Fibroblast of peridontal ligament (primary cell): ENCODE measurements at regions not wholly inside any gene's neighbourhood (a gene's known extent, or its start where the extent isn't known, plus 50 kb on each side); places are given as distances from the start of the nearest gene placed in this dataset.

ENCODE experiments used
- DNase-seq: peaks from one replicate; pipeline ENCODE4 v3.0.0-alpha.2; 2010; ENCODE audit errors: extremely low read depth

- no peak for DNase-seq
These were observed 169.0 kb upstream of the IRX6 start for GRCh38 chr16:55154956-55155355.

GRCh38 chr16:55155815-55156214, 168.2 kb upstream of the IRX6 start:
- no peak for DNase-seq

GRCh38 chr16:55169780-55170179, 154.2 kb upstream of the IRX6 start:
- DNase-seq, result no peak

- no peak for DNase-seq
These were observed 152.8 kb upstream of the IRX6 start for GRCh38 chr16:55171241-55171640.

- no peak for DNase-seq
These were observed 148.6 kb upstream of the IRX6 start for GRCh38 chr16:55175389-55175788.

GRCh38 chr16:55176901-55177300, 147.1 kb upstream of the IRX6 start:
- DNase-seq, result no peak

- no peak for DNase-seq
These were observed 144.6 kb upstream of the IRX6 start for GRCh38 chr16:55179411-55179810.

GRCh38 chr16:55179852-55180585, 144.0 kb upstream of the IRX6 start:
- DNase-seq, result no peak

GRCh38 chr16:55184052-55184451, 140.0 kb upstream of the IRX6 start:
- DNase-seq, result no peak

GRCh38 chr16:55184619-55185018, 139.4 kb upstream of the IRX6 start:
- no peak for DNase-seq

- no peak for DNase-seq
These were observed 134.8 kb upstream of the IRX6 start for GRCh38 chr16:55189224-55189623.

GRCh38 chr16:55189682-55190636, 134.0 kb upstream of the IRX6 start:
- no peak for DNase-seq

- DNase-seq, result no peak
These were observed 131.3 kb upstream of the IRX6 start for GRCh38 chr16:55192734-55193133.

- DNase-seq, result no peak
These were observed 120.4 kb upstream of the IRX6 start for GRCh38 chr16:55203570-55203969.

GRCh38 chr16:55204069-55204468, 119.9 kb upstream of the IRX6 start:
- DNase-seq, result no peak

GRCh38 chr16:55204923-55205322, 119.1 kb upstream of the IRX6 start:
- no peak for DNase-seq

- no peak for DNase-seq
These were observed 116.1 kb upstream of the IRX6 start for GRCh38 chr16:55207693-55208428.

- no peak for DNase-seq
These were observed 114.4 kb upstream of the IRX6 start for GRCh38 chr16:55209626-55210025.

GRCh38 chr16:55212791-55213190, 111.2 kb upstream of the IRX6 start:
- no peak for DNase-seq

GRCh38 chr16:55214412-55214811, 109.6 kb upstream of the IRX6 start:
- DNase-seq, result no peak

GRCh38 chr16:55214974-55215494, 109.0 kb upstream of the IRX6 start:
- DNase-seq, result no peak

- no peak for DNase-seq
These were observed 106.6 kb upstream of the IRX6 start for GRCh38 chr16:55217392-55217791.
